NCI-H146 (cell line): ENCODE measurements at regions not wholly inside any gene's neighbourhood (a gene's known extent, or its start where the extent isn't known, plus 50 kb on each side); places are given as distances from the start of the nearest gene placed in this dataset.
A peak's percentile ranks its signal among the peaks of the same experiment; 100 is the strongest.

Experiments
- DNase-seq: peaks from one replicate; lab custom pipeline; 2025; lab: John Stamatoyannopoulos, UW

GRCh38 chr20:60371384-60371783 is 413.2 kb downstream of the CDH26 start:
- DNase-seq, result no peak

GRCh38 chr20:60372275-60372674 is 414.1 kb downstream of the CDH26 start:
- DNase-seq, result no peak

GRCh38 chr20:60372822-60373221 is 414.6 kb downstream of the CDH26 start:
- DNase-seq, result no peak

GRCh38 chr20:60378620-60379019 is 420.4 kb downstream of the CDH26 start:
- no peak for DNase-seq

GRCh38 chr20:60381643-60382400 is 423.6 kb downstream of the CDH26 start:
- no peak for DNase-seq

GRCh38 chr20:60389441-60389840 is 431.2 kb downstream of the CDH26 start:
- DNase-seq, result no peak

- DNase-seq, result no peak
Observed at GRCh38 chr20:60389882-60390281, 431.7 kb downstream of the CDH26 start.

GRCh38 chr20:60395991-60396390 is 437.8 kb downstream of the CDH26 start:
- peak; percentile 86 for DNase-seq

GRCh38 chr20:60400567-60400966 is 442.3 kb downstream of the CDH26 start:
- DNase-seq, result no peak

GRCh38 chr20:60402189-60403058 is 444.2 kb downstream of the CDH26 start:
- DNase-seq, result no peak

- no peak for DNase-seq
Observed at GRCh38 chr20:60403105-60403741, 445.0 kb downstream of the CDH26 start.

- DNase-seq, result no peak
Observed at GRCh38 chr20:60407011-60407771, 449.0 kb downstream of the CDH26 start.

- DNase-seq, result no peak
Observed at GRCh38 chr20:60407938-60408337, 449.7 kb downstream of the CDH26 start.

- DNase-seq, result peak; percentile 5
Observed at GRCh38 chr20:60408435-60408834, 450.2 kb downstream of the CDH26 start.

GRCh38 chr20:60410618-60411264 is 452.5 kb downstream of the CDH26 start:
- no peak for DNase-seq

- DNase-seq, result no peak
Observed at GRCh38 chr20:60411813-60412212, 453.6 kb downstream of the CDH26 start.

- DNase-seq, result no peak
Observed at GRCh38 chr20:60420676-60421229, 462.5 kb downstream of the CDH26 start.

- no peak for DNase-seq
Observed at GRCh38 chr20:60422848-60423247, 464.6 kb downstream of the CDH26 start.

GRCh38 chr20:60424267-60424902 is 466.2 kb downstream of the CDH26 start:
- DNase-seq, result no peak

GRCh38 chr20:60427516-60427915 is 469.3 kb downstream of the CDH26 start:
- DNase-seq, result no peak

GRCh38 chr20:60428651-60429050 is 470.4 kb downstream of the CDH26 start:
- DNase-seq, result no peak
